ENCODE measurements at regions not wholly inside any gene's neighbourhood (a gene's known extent, or its start where the extent isn't known, plus 50 kb on each side); places are given as distances from the start of the nearest gene placed in this dataset.

DNA sequence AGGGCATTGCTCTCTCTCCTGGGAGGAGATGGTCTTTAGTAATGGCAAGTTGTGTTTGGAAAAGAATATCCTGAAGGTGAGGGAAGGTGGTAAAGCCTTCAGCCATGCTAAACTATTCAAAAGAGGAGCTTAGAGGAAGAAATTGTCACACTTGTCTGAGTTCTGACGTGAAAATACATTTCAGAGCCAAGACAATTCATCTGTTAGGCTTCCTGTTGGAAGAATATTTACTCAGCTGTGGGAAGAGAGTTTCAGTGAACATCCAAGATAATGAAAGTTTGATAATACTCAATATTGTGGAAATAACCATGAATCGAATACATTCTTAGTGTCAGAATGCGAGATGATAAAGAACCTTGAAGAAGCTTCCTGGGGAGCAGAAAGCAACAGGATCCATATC, 143.3 kb downstream of the GPAT3 start:
- TF ChIP-seq CTCF (conservative IDR thresholded peaks at IDR 0.05) (no peak), EZH2 (IDR thresholded peaks at IDR 0.05; ENCODE audit: low read depth) (no peak)
